ENCODE measurements at regions not wholly inside any gene's neighbourhood (a gene's known extent, or its start where the extent isn't known, plus 50 kb on each side); places are given as distances from the start of the nearest gene placed in this dataset.
A peak's percentile ranks its signal among the peaks of the same experiment; 100 is the strongest.

DNA sequence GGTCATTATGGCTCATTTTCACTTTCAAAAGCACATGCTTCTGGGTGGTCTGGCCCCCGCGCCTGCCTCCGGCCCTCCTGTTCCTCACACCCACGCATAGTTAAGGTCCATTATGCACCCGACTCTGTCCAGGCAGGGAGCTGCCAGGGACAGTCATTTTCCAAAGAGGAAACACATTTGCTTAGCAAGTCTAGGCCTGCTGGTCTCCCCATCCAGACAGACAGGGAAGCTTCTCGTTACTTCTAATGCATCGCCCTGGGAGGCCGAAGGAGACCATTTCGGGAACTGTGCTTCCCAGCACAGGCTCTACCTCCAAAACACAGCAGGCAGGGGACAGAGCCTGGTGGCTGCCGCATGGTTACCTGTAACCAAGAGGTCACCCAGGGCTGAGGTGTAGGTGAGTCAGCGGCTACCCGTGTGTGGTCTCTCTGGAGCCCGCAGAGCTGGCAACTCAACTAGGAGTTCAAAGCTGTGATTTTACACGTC, 87.1 kb upstream of the SHANK2 start:
- no peak for DNase-seq (ENCODE audit: low read depth)
- TF ChIP-seq, protein P1, sequence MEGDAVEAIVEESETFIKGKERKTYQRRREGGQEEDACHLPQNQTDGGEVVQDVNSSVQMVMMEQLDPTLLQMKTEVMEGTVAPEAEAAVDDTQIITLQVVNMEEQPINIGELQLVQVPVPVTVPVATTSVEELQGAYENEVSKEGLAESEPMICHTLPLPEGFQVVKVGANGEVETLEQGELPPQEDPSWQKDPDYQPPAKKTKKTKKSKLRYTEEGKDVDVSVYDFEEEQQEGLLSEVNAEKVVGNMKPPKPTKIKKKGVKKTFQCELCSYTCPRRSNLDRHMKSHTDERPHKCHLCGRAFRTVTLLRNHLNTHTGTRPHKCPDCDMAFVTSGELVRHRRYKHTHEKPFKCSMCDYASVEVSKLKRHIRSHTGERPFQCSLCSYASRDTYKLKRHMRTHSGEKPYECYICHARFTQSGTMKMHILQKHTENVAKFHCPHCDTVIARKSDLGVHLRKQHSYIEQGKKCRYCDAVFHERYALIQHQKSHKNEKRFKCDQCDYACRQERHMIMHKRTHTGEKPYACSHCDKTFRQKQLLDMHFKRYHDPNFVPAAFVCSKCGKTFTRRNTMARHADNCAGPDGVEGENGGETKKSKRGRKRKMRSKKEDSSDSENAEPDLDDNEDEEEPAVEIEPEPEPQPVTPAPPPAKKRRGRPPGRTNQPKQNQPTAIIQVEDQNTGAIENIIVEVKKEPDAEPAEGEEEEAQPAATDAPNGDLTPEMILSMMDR (conservative IDR thresholded peaks at IDR 0.05; ENCODE audit: low read length), result no peak
- no peak overlapping the region for H3K4me3 ChIP-seq (ENCODE audit: low read length)

DNA sequence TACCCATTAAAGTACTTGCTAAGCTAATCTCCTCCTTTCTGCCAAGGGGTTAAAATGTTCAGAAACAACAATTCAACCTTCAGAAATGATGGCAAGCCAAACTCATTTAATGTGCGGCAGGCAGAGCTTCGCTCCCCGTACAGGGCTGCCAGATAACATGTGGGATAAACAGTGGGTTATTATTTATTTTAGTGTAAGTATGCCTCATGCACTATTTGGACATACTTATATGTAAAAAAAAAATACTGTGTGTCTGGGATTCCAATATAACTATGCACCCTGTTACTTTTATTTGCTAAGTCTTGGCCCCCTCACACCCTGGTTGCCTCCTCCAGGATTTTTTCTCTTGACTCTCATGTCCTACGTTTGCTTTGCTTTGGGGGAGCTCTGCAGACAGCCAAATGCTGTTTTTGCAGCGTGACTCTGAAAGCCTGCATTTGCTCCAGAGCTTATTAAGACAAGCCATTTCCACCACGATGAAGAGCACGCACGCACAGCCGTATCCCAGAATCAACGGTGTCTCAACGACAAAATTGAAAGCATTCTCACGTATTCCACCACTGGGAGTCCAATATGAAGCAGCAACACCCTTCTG, 86.5 kb upstream of the SHANK2 start:
- peak; percentile 3 for DNase-seq (ENCODE audit: low read depth)
- TF ChIP-seq, protein P1 (conservative IDR thresholded peaks at IDR 0.05; ENCODE audit: low read length), result no peak
- no peak overlapping the region for H3K4me3 ChIP-seq (ENCODE audit: low read length)

DNA sequence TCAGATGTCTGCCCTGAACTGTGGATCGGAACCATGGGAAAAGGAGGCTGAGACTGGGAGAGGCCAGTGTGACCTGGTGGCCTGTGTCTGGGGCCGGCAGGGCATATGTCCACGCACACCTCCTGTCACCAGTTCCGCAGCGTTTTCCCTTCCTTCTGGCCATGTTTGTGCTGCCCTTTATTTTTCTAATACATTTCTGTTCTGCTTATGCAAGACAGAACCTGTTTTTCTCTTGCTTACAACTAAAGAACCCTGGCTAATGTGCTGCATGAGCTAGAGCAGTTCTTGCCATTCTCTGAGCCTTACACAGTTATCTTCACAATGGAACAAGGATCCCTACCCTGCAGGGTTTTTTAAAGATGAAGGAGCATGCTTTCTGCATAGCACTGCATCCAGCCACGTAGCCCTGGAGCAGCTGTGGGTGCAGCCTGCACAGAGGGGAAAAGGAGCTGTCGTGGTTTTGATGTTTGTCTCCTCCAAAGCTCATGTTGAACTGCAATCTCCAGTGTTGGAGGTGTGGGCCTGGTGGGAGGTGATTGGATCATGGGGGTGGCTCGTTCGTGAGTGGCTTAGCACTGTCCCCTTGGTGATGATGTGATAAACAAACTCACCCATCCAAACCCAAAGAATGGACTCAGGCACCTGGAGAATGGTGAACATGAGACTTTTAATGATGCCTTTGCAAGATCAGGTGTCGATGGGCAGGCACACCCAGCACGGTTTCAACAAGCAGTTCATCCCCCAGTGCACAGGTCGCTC, 84.8 kb upstream of the SHANK2 start:
- TF ChIP-seq, protein P1 (conservative IDR thresholded peaks at IDR 0.05; ENCODE audit: low read length), result no peak
- DNase-seq (ENCODE audit: low read depth), result no peak
- no peak overlapping the region for H3K4me3 ChIP-seq (ENCODE audit: low read length)

DNA sequence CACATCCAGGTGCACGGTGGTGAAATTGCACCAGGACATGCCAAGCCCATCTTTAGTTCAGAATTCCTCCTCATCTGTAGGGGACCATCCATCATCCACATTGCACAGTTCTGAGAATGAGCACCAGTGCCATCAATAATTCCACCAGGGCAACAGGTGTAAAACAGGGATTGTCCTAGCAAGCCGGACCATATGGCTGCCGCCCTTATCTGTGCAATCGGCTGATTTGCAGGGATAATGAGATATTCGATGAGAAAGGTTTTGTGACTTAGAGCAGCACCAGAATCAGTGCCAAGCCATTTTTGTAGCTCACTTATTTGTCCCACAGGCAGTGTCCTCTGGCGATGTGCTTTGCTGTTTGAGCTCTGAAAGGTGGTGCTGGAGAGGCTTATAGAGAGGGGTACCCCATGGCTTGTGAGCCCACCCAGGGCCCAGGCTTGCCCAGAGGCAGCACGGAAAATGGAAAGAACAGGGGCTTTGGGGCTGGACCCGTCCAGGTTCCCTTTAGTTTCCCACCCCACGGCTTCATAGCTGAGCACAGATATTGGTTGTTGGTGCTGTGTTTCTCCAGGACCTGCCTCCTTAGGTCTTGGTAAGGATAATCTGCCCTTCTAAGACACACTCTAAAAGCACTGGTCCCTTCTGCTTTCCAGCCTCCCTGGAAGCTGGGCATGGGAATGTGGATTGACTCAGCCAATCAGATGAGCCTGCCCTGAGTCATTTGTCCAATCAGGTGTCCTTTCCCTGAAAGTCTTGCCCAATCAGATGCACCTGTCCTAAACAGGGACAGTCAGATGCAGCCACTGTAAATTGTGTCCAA, 84.0 kb upstream of the SHANK2 start:
- no peak overlapping the region for H3K4me3 ChIP-seq (ENCODE audit: low read length)
- DNase-seq (ENCODE audit: low read depth), result no peak
- TF ChIP-seq, protein P1 (conservative IDR thresholded peaks at IDR 0.05; ENCODE audit: low read length), result no peak

DNA sequence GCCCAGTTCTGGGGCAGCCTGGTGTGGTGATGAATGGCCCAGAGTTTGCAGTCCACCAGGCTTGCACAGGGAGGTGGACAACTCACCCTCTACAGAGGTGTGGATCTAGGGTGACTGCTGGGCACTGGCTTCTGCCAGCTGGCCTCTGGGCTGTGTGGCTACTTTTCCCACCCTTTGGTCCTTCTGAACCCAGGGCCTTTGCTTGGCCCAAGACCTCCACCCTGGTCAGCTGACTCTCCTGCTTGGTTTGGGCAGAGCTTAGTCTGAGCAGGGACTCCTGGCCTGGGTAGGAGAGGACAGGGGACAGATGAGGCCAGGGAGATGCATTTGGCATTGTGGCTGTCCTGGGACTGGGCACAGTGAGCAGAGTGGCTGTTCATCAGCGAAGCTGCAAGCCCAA, 83.0 kb upstream of the SHANK2 start:
- TF ChIP-seq, protein P1 (conservative IDR thresholded peaks at IDR 0.05; ENCODE audit: low read length), result no peak
- H3K4me3 ChIP-seq (ENCODE audit: low read length), result no peak overlapping the region
- no peak for DNase-seq (ENCODE audit: low read depth)

DNA sequence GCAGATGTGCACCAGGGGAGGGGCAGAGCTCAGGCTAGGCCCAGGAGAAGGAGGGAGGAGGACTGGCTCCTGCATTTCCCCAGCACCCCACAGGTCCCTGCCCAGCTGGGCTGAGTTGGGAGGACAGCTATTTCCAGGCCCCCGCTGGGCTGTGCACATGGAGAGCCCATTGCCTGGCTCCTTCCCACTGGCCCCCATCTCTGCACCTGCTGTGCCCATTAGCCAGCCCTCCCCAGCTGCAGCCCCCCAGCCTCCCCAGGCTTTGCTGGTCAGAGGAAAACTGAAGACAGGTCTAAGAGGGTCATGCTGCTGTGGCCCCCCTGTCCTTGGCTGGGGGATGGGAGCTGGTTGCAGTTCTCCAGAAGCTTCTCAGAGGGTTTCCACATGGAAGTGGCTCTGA, 81.8 kb upstream of the SHANK2 start:
- no peak for DNase-seq (ENCODE audit: low read depth)
- TF ChIP-seq, protein P1 (conservative IDR thresholded peaks at IDR 0.05; ENCODE audit: low read length), result no peak
- H3K4me3 ChIP-seq (ENCODE audit: low read length), result no peak overlapping the region

Data from AG10803 (cell line).